Caco-2 (cell line): ENCODE measurements at regions not wholly inside any gene's neighbourhood (a gene's known extent, or its start where the extent isn't known, plus 50 kb on each side); places are given as distances from the start of the nearest gene placed in this dataset.

Experiments
- BruUV-seq: library from RNA; stranded (reverse); fragments of 400-500 nt; replicated peaks from 2 replicates; lab custom pipeline; 2021; lab: Mats Ljungman, UMichigan
- CTCF ChIA-PET: fragments of 300-600 bp; sonication (Branson Sonifier 250); formaldehyde crosslinking; loops from one replicate; lab custom pipeline; 2022; ENCODE audit warnings: antibody characterized with exemption; lab: Charles Lee
- POLR2A ChIA-PET: fragments of 300-600 bp; sonication (Branson Sonifier 250); formaldehyde crosslinking; loops from one replicate; lab custom pipeline; 2022; ENCODE audit warnings: antibody characterized with exemption; lab: Charles Lee
- DNase-seq, 2 experiments: peaks; one replicate each; pipeline versions ENCODE4 v3.0.0 to v3.0.0-alpha.2; 2020 to 2022
- H3K27me3 ChIP-seq: replicated peaks from 2 replicates; pipeline ENCODE4 v1.6.0; 2011; ENCODE audit warnings: low read length; ENCODE audit not compliant: control insufficient read depth, insufficient read depth
- H3K36me3 ChIP-seq: 2 replicates; pipeline ENCODE4 v1.5.1; 2011; ENCODE audit warnings: low read length; ENCODE audit not compliant: control insufficient read depth, insufficient read depth
- H3K4me1 ChIP-seq: fragments of 250-450 bp; sonication (Bioruptor Pico); 2 replicates; pipeline ENCODE4 v1.5.1; 2020; ENCODE audit warnings: mild to moderate bottlenecking
- H3K4me3 ChIP-seq: 2 replicates; pipeline ENCODE4 v1.5.1; 2011; ENCODE audit warnings: low read depth, mild to moderate bottlenecking, control low read depth, low read length
- H3K9me3 ChIP-seq: fragments of 250-450 bp; sonication (Bioruptor Pico); 2 replicates; pipeline ENCODE4 v1.5.1; 2020; ENCODE audit warnings: mild to moderate bottlenecking, moderate library complexity
- H3K27ac Mint-ChIP-seq: one replicate; pipeline ENCODE4 v1.8.0; 2022; ENCODE audit warnings: mixed read lengths; ENCODE audit not compliant: unreplicated experiment
- H3K27me3 Mint-ChIP-seq: one replicate; pipeline ENCODE4 v1.8.0; 2022; ENCODE audit warnings: mixed read lengths; ENCODE audit not compliant: insufficient read depth, unreplicated experiment
- H3K36me3 Mint-ChIP-seq: one replicate; pipeline ENCODE4 v1.8.0; 2022; ENCODE audit warnings: mild to moderate bottlenecking, mixed read lengths; ENCODE audit not compliant: insufficient read depth, unreplicated experiment
- H3K4me1 Mint-ChIP-seq: one replicate; pipeline ENCODE4 v1.8.0; 2022; ENCODE audit warnings: low read depth, mixed read lengths; ENCODE audit not compliant: unreplicated experiment
- H3K4me3 Mint-ChIP-seq: one replicate; pipeline ENCODE4 v1.8.0; 2022; ENCODE audit warnings: mild to moderate bottlenecking, moderate library complexity, mixed read lengths; ENCODE audit not compliant: unreplicated experiment
- H3K9me3 Mint-ChIP-seq: one replicate; pipeline ENCODE4 v1.8.0; 2022; ENCODE audit warnings: mixed read lengths; ENCODE audit not compliant: unreplicated experiment
- CTCF ChIP-seq, 2 experiments: fragments of 200-600 bp in 1 of 2; IDR thresholded peaks; 1 replicate in 1 of 2; 2 replicates in 1 of 2; pipeline versions ENCODE4 v1.5.1 to v1.8.0; 2011 to 2022; ENCODE audit warnings: antibody characterized with exemption in 1 of 2, control low read depth in 1 of 2, inconsistent platforms in 1 of 2, low read depth in 1 of 2, low read length in 1 of 2, mild to moderate bottlenecking in 1 of 2, moderate library complexity in 1 of 2; ENCODE audit not compliant: insufficient read depth in 1 of 2, severe bottlenecking in 1 of 2, unreplicated experiment in 1 of 2
- intact Hi-C: fragments of 100-400 bp; cut with micrococcal nuclease; formaldehyde crosslinking; loops from one replicate; pipeline ENCODE4 v1.10.0; 2022; ENCODE audit not compliant: unreplicated experiment

DNA sequence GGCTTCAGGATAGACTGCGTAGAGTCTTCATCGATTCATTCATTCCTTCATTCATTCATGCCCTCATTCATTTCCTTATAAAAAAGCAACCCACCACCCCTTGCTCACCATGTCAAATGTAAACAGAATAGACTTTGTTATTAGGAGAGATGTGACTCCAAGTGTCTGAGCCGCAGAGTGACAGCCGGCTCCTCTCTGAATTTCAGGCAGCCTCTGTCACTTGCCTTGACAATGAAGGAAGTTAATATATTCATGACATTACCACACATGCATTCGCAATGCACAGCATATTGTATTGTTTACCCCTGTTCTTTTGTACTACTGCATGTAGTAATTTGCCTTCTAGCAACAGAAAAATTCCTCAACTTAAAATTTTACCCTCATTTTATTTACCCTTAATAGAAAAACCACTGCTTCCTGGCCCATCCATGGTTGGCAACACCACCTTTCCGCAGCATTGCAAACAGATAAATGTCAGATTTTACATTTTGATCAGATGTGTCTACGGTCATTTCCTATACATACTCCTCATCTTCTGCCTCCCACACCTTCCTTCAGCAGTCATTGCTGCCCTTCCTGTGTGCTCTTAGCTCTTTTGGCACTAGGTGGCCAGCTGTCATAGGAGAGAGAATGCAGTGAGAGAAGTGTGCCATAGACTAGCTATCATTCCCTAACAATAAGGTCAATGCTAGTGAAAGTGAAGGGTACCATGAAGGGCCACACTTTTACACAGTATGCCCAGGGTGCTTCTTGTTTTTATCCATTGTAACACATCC is 1090.8 kb downstream of the BCL11A start:
- no peak overlapping the region for H3K4me3 Mint-ChIP-seq
- H3K27me3 Mint-ChIP-seq, result no peaks in the 10 kb centered on the region
- ChIA-PET CTCF (interaction anchor here (1.0 kb wide), 1 partner anchor 123 kb away, joined by 3 read pairs; no protein-coding TSS in a partner anchor), POLR2A (no interaction called here)
- no peaks in the 10 kb centered on the region for H3K9me3 Mint-ChIP-seq
- Histone ChIP-seq H3K27me3 (no peaks in the 10 kb centered on the region), H3K4me3 (no peak overlapping the region), H3K9me3 (no peaks in the 10 kb centered on the region), H3K36me3 (no peaks in the 10 kb centered on the region), H3K4me1 (no peaks in the 10 kb centered on the region)
- H3K4me1 Mint-ChIP-seq, result no peaks in the 10 kb centered on the region
- H3K36me3 Mint-ChIP-seq, result no peaks in the 10 kb centered on the region
- no TSS peak for BruUV-seq
- H3K27ac Mint-ChIP-seq, result no peak overlapping the region
- intact Hi-C loops, result no loop called here
- TF ChIP-seq CTCF (IDR thresholded peaks at IDR 0.05; ENCODE audit: insufficient read depth in 1 of 2, low read depth in 1 of 2, low read length in 1 of 2, severe bottlenecking in 1 of 2, unreplicated experiment in 1 of 2), result no peak
- DNase-seq, result no peak

DNA sequence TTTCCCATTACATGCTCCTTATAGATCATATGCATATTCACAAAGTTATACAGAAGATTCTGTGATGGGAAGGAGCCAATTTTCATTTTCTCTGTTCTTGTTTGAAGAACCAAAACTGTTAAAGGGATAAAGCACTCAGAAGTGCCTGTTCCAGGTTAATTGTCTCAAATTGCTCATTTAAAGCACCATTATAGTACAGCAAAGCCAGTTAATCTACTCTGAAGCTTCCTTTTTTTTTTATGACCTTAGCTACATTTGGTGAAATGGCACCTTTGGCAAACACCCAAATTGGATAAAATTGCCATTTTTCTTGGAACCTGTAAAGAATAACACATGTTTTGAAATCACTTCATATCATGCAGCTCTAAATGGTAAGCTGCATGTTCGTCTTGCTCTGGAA is 1092.3 kb downstream of the BCL11A start:
- ChIA-PET CTCF (no interaction called here), POLR2A (no interaction called here)
- no peak for DNase-seq
- intact Hi-C loops, result no loop called here
- H3K9me3 Mint-ChIP-seq, result no peaks in the 10 kb centered on the region
- H3K9me3 ChIP-seq, result no peaks in the 10 kb centered on the region
- no peaks in the 10 kb centered on the region for H3K4me1 ChIP-seq
- no peak overlapping the region for H3K4me3 ChIP-seq
- H3K36me3 Mint-ChIP-seq, result no peaks in the 10 kb centered on the region
- no TSS peak for BruUV-seq
- H3K4me3 Mint-ChIP-seq, result no peak overlapping the region
- TF ChIP-seq CTCF (IDR thresholded peaks at IDR 0.05; ENCODE audit: insufficient read depth in 1 of 2, low read depth in 1 of 2, low read length in 1 of 2, severe bottlenecking in 1 of 2, unreplicated experiment in 1 of 2), result no peak
- H3K27me3 Mint-ChIP-seq, result peaks cover 2% of the 10 kb centered on the region
- H3K36me3 ChIP-seq, result no peaks in the 10 kb centered on the region
- no peaks in the 10 kb centered on the region for H3K4me1 Mint-ChIP-seq
- no peaks in the 10 kb centered on the region for H3K27me3 ChIP-seq
- no peak overlapping the region for H3K27ac Mint-ChIP-seq

DNA sequence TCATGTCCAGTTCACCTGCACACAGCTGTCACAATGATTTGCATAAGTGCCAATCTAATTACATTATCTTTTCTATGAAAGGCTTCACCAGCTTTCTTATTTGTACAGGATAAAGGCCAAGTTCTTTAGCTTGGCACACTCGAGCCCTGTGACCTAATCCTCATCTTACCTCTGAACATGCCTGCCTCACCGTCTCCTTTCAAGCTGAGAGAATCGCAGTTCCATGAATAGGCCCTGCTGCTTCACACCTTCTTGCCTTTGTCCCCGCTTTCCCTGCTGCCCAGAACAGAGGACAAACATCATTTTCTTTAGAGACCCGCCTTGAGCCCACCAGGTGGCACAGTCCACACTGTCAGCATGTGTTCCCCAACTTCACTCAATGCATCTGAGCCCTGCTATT is 1094.7 kb downstream of the BCL11A start:
- Histone ChIP-seq H3K4me1 (no peaks in the 10 kb centered on the region), H3K9me3 (no peaks in the 10 kb centered on the region), H3K4me3 (no peak overlapping the region), H3K36me3 (no peaks in the 10 kb centered on the region), H3K27me3 (no peaks in the 10 kb centered on the region)
- no peaks in the 10 kb centered on the region for H3K4me1 Mint-ChIP-seq
- intact Hi-C loops, result no loop called here
- no TSS peak for BruUV-seq
- H3K36me3 Mint-ChIP-seq, result no peaks in the 10 kb centered on the region
- TF ChIP-seq CTCF (IDR thresholded peaks at IDR 0.05; ENCODE audit: insufficient read depth in 1 of 2, low read depth in 1 of 2, low read length in 1 of 2, severe bottlenecking in 1 of 2, unreplicated experiment in 1 of 2), result no peak
- peaks cover 2% of the 10 kb centered on the region for H3K27me3 Mint-ChIP-seq
- H3K9me3 Mint-ChIP-seq, result no peaks in the 10 kb centered on the region
- CTCF ChIA-PET, result no interaction called here
- DNase-seq, result no peak
- H3K4me3 Mint-ChIP-seq, result no peak overlapping the region
- H3K27ac Mint-ChIP-seq, result no peak overlapping the region
- POLR2A ChIA-PET, result no interaction called here
